GM12892 (cell line): ENCODE measurements at regions not wholly inside any gene's neighbourhood (a gene's known extent, or its start where the extent isn't known, plus 50 kb on each side); places are given as distances from the start of the nearest gene placed in this dataset.

ENCODE experiments used
- POLR2A ChIP-seq: IDR thresholded peaks from 2 replicates; pipeline ENCODE4 v1.6.1; 2011; ENCODE audit warnings: low read depth, low read length, control low read depth
- POLR2AphosphoS5 ChIP-seq: IDR thresholded peaks from 2 replicates; pipeline ENCODE4 v1.6.1; 2011; ENCODE audit warnings: low read depth, low read length, control low read depth

- TF ChIP-seq POLR2A (no peak), POLR2AphosphoS5 (no peak)
Measured at GRCh38 chr1:166730299-166730888, 108.9 kb upstream of the POGK start.
